HEK293 (cell line): ENCODE measurements at regions not wholly inside any gene's neighbourhood (a gene's known extent, or its start where the extent isn't known, plus 50 kb on each side); places are given as distances from the start of the nearest gene placed in this dataset.

Experiments used
- CTCF ChIA-PET: fragments of 350-600 bp; formaldehyde crosslinking; extraction: SDS; loops from one replicate; lab custom pipeline; 2021; ENCODE audit warnings: antibody characterized with exemption; lab: Yijun Ruan, JAX
- POLR2A ChIA-PET: fragments of 300-600 bp; formaldehyde crosslinking; extraction: SDS; loops from one replicate; lab custom pipeline; 2020; ENCODE audit warnings: antibody characterized with exemption, inconsistent platforms; lab: Yijun Ruan, JAX
- H3K27ac ChIP-seq: fragments of 200-500 bp; sonication (Bioruptor generic); 2 replicates; pipeline ENCODE4 v1.5.1; 2014; ENCODE audit warnings: low read depth, low read length, control low read depth, inconsistent platforms; ENCODE audit errors: extremely low read depth
- H3K36me3 ChIP-seq, 2 experiments: fragments of 200-500 bp in 1 of 2; sonication (Bioruptor generic) in 1 of 2; 1 replicate in 1 of 2; 2 replicates in 1 of 2; pipeline ENCODE4 v1.5.1; 2014 to 2017; ENCODE audit warnings: inconsistent platforms in 2 of 2, low read length in 2 of 2; ENCODE audit not compliant: control insufficient read depth in 2 of 2, insufficient read depth in 1 of 2
- H3K4me1 ChIP-seq: fragments of 200-500 bp; sonication (Bioruptor generic); 2 replicates; pipeline ENCODE4 v1.5.1; 2014; ENCODE audit warnings: mild to moderate bottlenecking, low read length, inconsistent platforms; ENCODE audit not compliant: control insufficient read depth, insufficient read depth
- H3K4me3 ChIP-seq: 2 replicates; pipeline ENCODE4 v1.5.1; 2011; ENCODE audit warnings: low read depth, mild to moderate bottlenecking, control low read depth, low read length, moderate library complexity
- H3K9me3 ChIP-seq: fragments of 200-500 bp; sonication (Bioruptor generic); 2 replicates; pipeline ENCODE4 v1.5.1; 2014; ENCODE audit warnings: low read depth, low read length, inconsistent platforms; ENCODE audit not compliant: control insufficient read depth, insufficient read depth
- GLIS2 ChIP-seq: fragments of 450-650 bp; formaldehyde crosslinking; IDR thresholded peaks from 2 replicates; pipeline ENCODE4 v1.5.1; 2016; ENCODE audit warnings: missing biosample characterization, missing genetic modification characterization
- HOXD13 ChIP-seq: sonication (generic); formaldehyde crosslinking; IDR thresholded peaks from 2 replicates; pipeline ENCODE4 v1.8.0; 2022; ENCODE audit warnings: missing genetic modification reagents, borderline replicate concordance
- MYNN ChIP-seq: fragments of 450-650 bp; formaldehyde crosslinking; IDR thresholded peaks from 2 replicates; pipeline ENCODE4 v1.5.1; 2016; ENCODE audit warnings: missing biosample characterization, missing genetic modification characterization, borderline replicate concordance
- MZF1 ChIP-seq: fragments of 450-650 bp; formaldehyde crosslinking; IDR thresholded peaks from 2 replicates; pipeline ENCODE4 v1.5.1; 2017; ENCODE audit warnings: missing biosample characterization, missing genetic modification characterization, borderline replicate concordance
- PRDM4 ChIP-seq: fragments of 450-650 bp; formaldehyde crosslinking; IDR thresholded peaks from 2 replicates; pipeline ENCODE4 v1.5.1; 2017; ENCODE audit warnings: missing biosample characterization, missing genetic modification characterization
- RBAK ChIP-seq: fragments of 450-650 bp; formaldehyde crosslinking; IDR thresholded peaks from 2 replicates; pipeline ENCODE4 v1.5.1; 2016; ENCODE audit warnings: missing biosample characterization, missing genetic modification characterization
- REST ChIP-seq: fragments of 450-650 bp; formaldehyde crosslinking; IDR thresholded peaks from 2 replicates; pipeline ENCODE4 v1.5.1; 2016; ENCODE audit warnings: missing biosample characterization, missing genetic modification characterization
- YY1 ChIP-seq: fragments of 450-650 bp; formaldehyde crosslinking; IDR thresholded peaks from 2 replicates; pipeline ENCODE4 v1.5.1; 2018; ENCODE audit warnings: missing biosample characterization, missing genetic modification characterization
- ZBTB17 ChIP-seq: fragments of 450-650 bp; formaldehyde crosslinking; IDR thresholded peaks from 2 replicates; pipeline ENCODE4 v1.5.1; 2016; ENCODE audit warnings: missing biosample characterization, missing genetic modification characterization
- ZFP37 ChIP-seq: fragments of 450-650 bp; formaldehyde crosslinking; IDR thresholded peaks from 2 replicates; pipeline ENCODE4 v1.5.1; 2016; ENCODE audit warnings: missing biosample characterization, missing genetic modification characterization
- ZFP41 ChIP-seq: fragments of 450-650 bp; formaldehyde crosslinking; IDR thresholded peaks from 2 replicates; pipeline ENCODE4 v1.5.1; 2016; ENCODE audit warnings: missing biosample characterization, missing genetic modification characterization, borderline replicate concordance
- ZNF114 ChIP-seq: fragments of 450-650 bp; formaldehyde crosslinking; IDR thresholded peaks from 2 replicates; pipeline ENCODE4 v1.5.0; 2017; ENCODE audit warnings: missing biosample characterization, missing genetic modification characterization
- ZNF157 ChIP-seq: fragments of 450-650 bp; formaldehyde crosslinking; IDR thresholded peaks from 2 replicates; pipeline ENCODE4 v1.5.1; 2016; ENCODE audit warnings: missing biosample characterization, missing genetic modification characterization
- ZNF239 ChIP-seq: fragments of 450-650 bp; formaldehyde crosslinking; IDR thresholded peaks from 2 replicates; pipeline ENCODE4 v1.5.1; 2016; ENCODE audit warnings: missing biosample characterization, missing genetic modification characterization
- ZNF324 ChIP-seq: fragments of 450-650 bp; formaldehyde crosslinking; IDR thresholded peaks from 2 replicates; pipeline ENCODE4 v1.5.1; 2016; ENCODE audit warnings: missing biosample characterization, missing genetic modification characterization
- ZNF449 ChIP-seq: fragments of 450-650 bp; formaldehyde crosslinking; IDR thresholded peaks from 2 replicates; pipeline ENCODE4 v1.5.1; 2017; ENCODE audit warnings: missing biosample characterization, mild to moderate bottlenecking, missing genetic modification characterization, moderate library complexity
- ZNF488 ChIP-seq: fragments of 450-650 bp; formaldehyde crosslinking; IDR thresholded peaks from 2 replicates; pipeline ENCODE4 v1.5.1; 2016; ENCODE audit warnings: missing biosample characterization, missing genetic modification characterization
- ZNF513 ChIP-seq: fragments of 450-650 bp; IDR thresholded peaks from 2 replicates; pipeline ENCODE4 v1.5.1; 2018; ENCODE audit warnings: missing biosample characterization, missing genetic modification characterization
- ZNF677 ChIP-seq: fragments of 450-650 bp; IDR thresholded peaks from 2 replicates; pipeline ENCODE4 v1.5.0; 2018; ENCODE audit warnings: missing biosample characterization, mild to moderate bottlenecking, missing genetic modification characterization, moderate library complexity

- no peak for TF ChIP-seq ZNF449 (tag by site-specific recombination)
Measured at GRCh38 chr9:19615036-19615624, 173.7 kb downstream of the SLC24A2 start (continued).

- Histone ChIP-seq H3K36me3 (no peaks in the 10 kb centered on the region), H3K4me1 (no peaks in the 10 kb centered on the region), H3K4me3 (no peak overlapping the region), H3K9me3 (no peaks in the 10 kb centered on the region), H3K27ac (no peak overlapping the region)
- no peak for TF ChIP-seq REST
- TF ChIP-seq MYNN, result no peak
- TF ChIP-seq ZFP41 (tag by site-specific recombination), result no peak
- TF ChIP-seq ZNF114 (tag by site-specific recombination), result no peak
- no peak for TF ChIP-seq ZNF324 (tag by site-specific recombination)
- TF ChIP-seq ZFP37 (tag by site-specific recombination), result no peak
- no peak for TF ChIP-seq GLIS2
- TF ChIP-seq ZBTB17 (tag by site-specific recombination), result no peak
- TF ChIP-seq RBAK (tag by site-specific recombination), result no peak
- TF ChIP-seq ZNF488, result no peak
- TF ChIP-seq ZNF239, result no peak
- no peak for TF ChIP-seq ZNF513 (tag by site-specific recombination)
- CTCF ChIA-PET, result interaction anchor here (0.6 kb wide), 1 partner anchor 149 kb away, joined by 3 read pairs; no protein-coding TSS in a partner anchor
- POLR2A ChIA-PET, result no interaction called here
Measured at GRCh38 chr9:19614294-19614693, 174.5 kb downstream of the SLC24A2 start.

GRCh38 chr9:19600538-19600937 lies 188.3 kb downstream of the SLC24A2 start:
- TF ChIP-seq ZNF157 (tag by site-specific recombination), result no peak
- TF ChIP-seq PRDM4 (tag by site-specific recombination), result no peak
- no peak for TF ChIP-seq ZNF677 (tag by site-specific recombination)
- no peak for TF ChIP-seq YY1 (tag by site-specific recombination)
- TF ChIP-seq HOXD13 (CRISPR knock-in tag), result no peak
- TF ChIP-seq MZF1, result no peak
- TF ChIP-seq, all 188 proteins: peak for 0
- H3K27ac ChIP-seq, result no peak overlapping the region
- POLR2A ChIA-PET, result no interaction called here
- H3K36me3 ChIP-seq, result no peaks in the 10 kb centered on the region
- no peaks in the 10 kb centered on the region for H3K4me1 ChIP-seq
- no peak overlapping the region for H3K4me3 ChIP-seq
- CTCF ChIA-PET, result interaction anchor here (0.8 kb wide), 1 partner anchor 1243 kb away, joined by 3 read pairs; no protein-coding TSS in a partner anchor
- no peaks in the 10 kb centered on the region for H3K9me3 ChIP-seq
